Nephron progenitor cell (in vitro differentiated cells): ENCODE measurements at regions not wholly inside any gene's neighbourhood (a gene's known extent, or its start where the extent isn't known, plus 50 kb on each side); places are given as distances from the start of the nearest gene placed in this dataset.

Experiments used
- DNase-seq: peaks from one replicate; pipeline ENCODE4 v3.0.0; 2021
- H3K27ac Mint-ChIP-seq: 2 replicates; pipeline ENCODE4 v1.8.0; 2021; ENCODE audit warnings: mild to moderate bottlenecking, moderate library complexity, mixed read lengths
- H3K27me3 Mint-ChIP-seq: 2 replicates; pipeline ENCODE4 v1.8.0; 2021; ENCODE audit warnings: mild to moderate bottlenecking, low read depth, mixed read lengths; ENCODE audit not compliant: poor library complexity
- H3K36me3 Mint-ChIP-seq: 2 replicates; pipeline ENCODE4 v1.8.0; 2021; ENCODE audit warnings: low read depth, mixed read lengths
- H3K4me1 Mint-ChIP-seq: 2 replicates; pipeline ENCODE4 v1.8.0; 2021; ENCODE audit warnings: mixed read lengths
- H3K4me3 Mint-ChIP-seq: 2 replicates; pipeline ENCODE4 v1.8.0; 2021; ENCODE audit warnings: mild to moderate bottlenecking, moderate library complexity, mixed read lengths
- H3K9me3 Mint-ChIP-seq: 2 replicates; pipeline ENCODE4 v1.8.0; 2021; ENCODE audit warnings: mild to moderate bottlenecking, moderate library complexity, mixed read lengths
- CTCF ChIP-seq: fragments of 200-600 bp; sonication (generic); IDR thresholded peaks from 2 replicates; pipeline ENCODE4 v1.5.0; 2021; ENCODE audit warnings: antibody characterized with exemption

DNA sequence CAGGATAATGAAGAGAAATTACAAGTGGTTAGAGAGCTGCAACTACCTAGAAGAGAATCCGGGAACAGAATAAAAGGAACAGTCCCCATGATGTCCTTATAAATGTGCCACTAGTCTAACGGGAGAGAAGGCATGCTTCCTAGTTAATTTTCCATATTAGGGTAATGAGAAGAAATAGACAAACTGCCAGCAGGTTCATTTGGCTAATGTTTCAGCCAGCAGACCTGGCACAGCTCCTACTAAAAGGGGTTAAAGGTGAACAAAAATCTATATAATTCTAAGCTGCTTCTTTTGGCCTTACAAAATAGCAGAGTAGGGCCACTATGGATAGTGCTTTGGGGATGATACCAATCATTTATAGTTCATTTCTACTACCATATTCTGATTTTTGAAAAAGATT is 845.3 kb upstream of the GCFC2 start:
- no peaks in the 10 kb centered on the region for H3K36me3 Mint-ChIP-seq
- no peak overlapping the region for H3K27ac Mint-ChIP-seq
- no peak overlapping the region for H3K4me3 Mint-ChIP-seq
- no peak for TF ChIP-seq CTCF
- no peaks in the 10 kb centered on the region for H3K4me1 Mint-ChIP-seq
- H3K9me3 Mint-ChIP-seq: no peaks in the 10 kb centered on the region
- DNase-seq: no peak
- no peaks in the 10 kb centered on the region for H3K27me3 Mint-ChIP-seq

GRCh38 chr2:76546207-76546606 is 835.5 kb upstream of the GCFC2 start:
- no peaks in the 10 kb centered on the region for H3K36me3 Mint-ChIP-seq

GRCh38 chr2:76544901-76545300 is 834.2 kb upstream of the GCFC2 start:
- Mint-ChIP-seq H3K36me3 (no peaks in the 10 kb centered on the region), H3K4me1 (no peaks in the 10 kb centered on the region), H3K27ac (no peak overlapping the region), H3K4me3 (no peak overlapping the region), H3K9me3 (no peaks in the 10 kb centered on the region), H3K27me3 (peaks cover 3% of the 10 kb centered on the region)
- TF ChIP-seq CTCF: no peak
- DNase-seq: no peak

More at GRCh38 chr2:76546207-76546606, 835.5 kb upstream of the GCFC2 start:
- Mint-ChIP-seq H3K4me1 (no peaks in the 10 kb centered on the region), H3K27ac (no peak overlapping the region), H3K9me3 (no peaks in the 10 kb centered on the region), H3K27me3 (peaks cover 7% of the 10 kb centered on the region), H3K4me3 (no peak overlapping the region)
- no peak for DNase-seq
- no peak for TF ChIP-seq CTCF

DNA sequence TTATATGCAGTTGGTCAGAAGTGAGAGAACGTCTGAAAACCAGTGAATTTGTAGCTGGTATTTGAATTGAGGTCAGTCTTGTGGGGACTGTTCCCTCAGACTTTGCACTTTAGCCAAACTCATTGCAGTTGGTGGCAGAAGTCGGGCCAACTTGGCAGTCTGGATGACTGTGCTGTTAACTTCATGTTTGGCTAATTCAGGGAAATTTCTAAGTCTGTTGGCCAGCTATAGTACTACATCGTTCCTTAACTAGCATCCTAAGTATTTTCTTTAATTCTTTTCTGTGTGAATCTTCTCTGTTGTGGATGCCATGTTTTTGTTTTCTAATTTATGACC is 806.8 kb upstream of the GCFC2 start:
- Mint-ChIP-seq H3K9me3 (peaks cover 4% of the 10 kb centered on the region), H3K4me1 (no peaks in the 10 kb centered on the region)

DNA sequence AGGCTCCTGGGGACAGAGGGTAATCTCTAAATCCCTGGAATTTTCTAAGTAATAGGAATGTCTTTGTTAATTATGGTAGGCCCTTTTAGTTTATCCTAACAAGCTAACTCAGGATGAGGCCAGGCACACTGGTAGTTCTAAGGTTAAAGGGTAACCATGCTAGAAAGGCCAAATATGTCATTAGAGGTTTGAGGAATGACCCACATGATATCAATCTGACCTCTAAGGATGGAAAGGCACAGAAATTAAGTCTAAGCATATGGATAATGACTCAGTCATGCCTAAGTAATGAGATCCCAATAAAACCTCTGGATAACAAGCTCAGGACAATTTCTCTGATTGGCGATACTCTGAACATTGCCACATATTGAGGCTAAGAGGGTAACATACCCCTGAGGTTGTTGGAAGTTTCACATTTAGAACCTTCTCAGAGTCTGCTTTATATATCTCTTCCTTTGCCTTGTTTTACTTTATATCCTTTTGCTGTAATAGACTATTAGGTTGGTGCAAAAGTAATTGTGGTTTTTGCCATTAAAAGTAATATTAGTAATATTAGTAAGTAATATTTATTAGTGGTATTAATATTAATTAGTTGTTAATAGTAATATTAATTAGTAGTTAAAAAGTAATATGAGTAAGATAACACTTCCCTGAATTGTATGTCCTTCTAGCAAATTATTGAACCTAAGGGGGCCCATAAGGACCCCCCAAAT is 806.3 kb upstream of the GCFC2 start:
- H3K4me3 Mint-ChIP-seq: no peak overlapping the region
- H3K4me1 Mint-ChIP-seq: no peaks in the 10 kb centered on the region

More for the DNA sequence above, 806.8 kb upstream of the GCFC2 start:
- Mint-ChIP-seq H3K27ac (no peak overlapping the region), H3K36me3 (no peaks in the 10 kb centered on the region), H3K27me3 (peaks cover 2% of the 10 kb centered on the region), H3K4me3 (no peak overlapping the region)
- DNase-seq: no peak
- no peak for TF ChIP-seq CTCF

More for the DNA sequence above, 806.3 kb upstream of the GCFC2 start:
- no peak for TF ChIP-seq CTCF
- H3K9me3 Mint-ChIP-seq: peaks cover 4% of the 10 kb centered on the region
- no peaks in the 10 kb centered on the region for H3K36me3 Mint-ChIP-seq
- peaks cover 2% of the 10 kb centered on the region for H3K27me3 Mint-ChIP-seq
- DNase-seq: no peak
- H3K27ac Mint-ChIP-seq: no peak overlapping the region
